SK-N-MC (cell line): ENCODE measurements at regions not wholly inside any gene's neighbourhood (a gene's known extent, or its start where the extent isn't known, plus 50 kb on each side); places are given as distances from the start of the nearest gene placed in this dataset.

Source experiments
- DNase-seq: peaks from one replicate; pipeline ENCODE4 v3.0.0-alpha.2; 2011; ENCODE audit warnings: low read depth, low spot score
- H3K27ac ChIP-seq: fragments of 200-600 bp; sonication (generic); 2 replicates; pipeline ENCODE4 v1.5.1; 2016; ENCODE audit warnings: mixed run types
- H3K36me3 ChIP-seq: fragments of 200-600 bp; sonication (generic); 2 replicates; pipeline ENCODE4 v1.6.1; 2017; ENCODE audit warnings: antibody characterized with exemption, low read length, mixed read lengths; ENCODE audit not compliant: insufficient read depth
- H3K4me3 ChIP-seq: fragments of 200-600 bp; sonication (generic); 2 replicates; pipeline ENCODE4 v1.5.1; 2016
- H3K9ac ChIP-seq: fragments of 200-600 bp; sonication (generic); 2 replicates; pipeline ENCODE4 v1.8.0; 2017; ENCODE audit warnings: mixed run types, mixed read lengths; ENCODE audit not compliant: insufficient read length
- H3K9me3 ChIP-seq: fragments of 200-600 bp; sonication (generic); 2 replicates; pipeline ENCODE4 v1.6.1; 2017; ENCODE audit warnings: low read depth, mild to moderate bottlenecking, antibody characterized with exemption, low read length, moderate library complexity, mixed read lengths
- EZH2 ChIP-seq: fragments of 200-600 bp; sonication (generic); IDR thresholded peaks from one replicate; pipeline ENCODE4 v1.6.1; 2017; ENCODE audit warnings: antibody characterized with exemption
- FOXP2 ChIP-seq: optimal IDR thresholded peaks from 2 replicates; pipeline ENCODE3; 2011; ENCODE audit warnings: mild to moderate bottlenecking, moderate library complexity; ENCODE audit not compliant: insufficient read depth; ENCODE audit errors: extremely low read length, control extremely low read depth
- POLR2AphosphoS5 ChIP-seq: IDR thresholded peaks from 2 replicates; pipeline ENCODE4 v1.6.1; 2012; ENCODE audit warnings: mild to moderate bottlenecking, low read depth, low read length, borderline replicate concordance

GRCh38 chr15:69958496-69959084 lies 139.1 kb downstream of the TLE3 start:
- Histone ChIP-seq H3K36me3 (no peaks in the 10 kb centered on the region), H3K9ac (no peak overlapping the region), H3K4me3 (no peak overlapping the region), H3K9me3 (no peaks in the 10 kb centered on the region), H3K27ac (no peak overlapping the region)
- TF ChIP-seq POLR2AphosphoS5 (no peak), FOXP2 (no peak), EZH2 (no peak)
- DNase-seq = no peak

- no peak for DNase-seq
- Histone ChIP-seq H3K9me3 (no peaks in the 10 kb centered on the region), H3K36me3 (no peaks in the 10 kb centered on the region), H3K27ac (no peak overlapping the region), H3K9ac (no peak overlapping the region), H3K4me3 (no peak overlapping the region)
- TF ChIP-seq EZH2 = no peak
- TF ChIP-seq FOXP2 = no peak
- TF ChIP-seq POLR2AphosphoS5 = no peak
Measured at GRCh38 chr15:69962561-69962960, 135.2 kb downstream of the TLE3 start.

GRCh38 chr15:69963385-69963784 lies 134.3 kb downstream of the TLE3 start:
- TF ChIP-seq POLR2AphosphoS5 (no peak), EZH2 (no peak), FOXP2 (no peak)
- no peaks in the 10 kb centered on the region for H3K36me3 ChIP-seq

GRCh38 chr15:69971771-69972170 lies 125.9 kb downstream of the TLE3 start:
- Histone ChIP-seq H3K27ac (no peak overlapping the region), H3K9me3 (no peaks in the 10 kb centered on the region), H3K36me3 (no peaks in the 10 kb centered on the region), H3K4me3 (no peak overlapping the region), H3K9ac (no peak overlapping the region)
- TF ChIP-seq FOXP2 (no peak), EZH2 (no peak), POLR2AphosphoS5 (no peak)
- no peak for DNase-seq

More at GRCh38 chr15:69963385-69963784, 134.3 kb downstream of the TLE3 start:
- H3K4me3 ChIP-seq = no peak overlapping the region
- H3K9ac ChIP-seq = no peak overlapping the region
- H3K27ac ChIP-seq = no peak overlapping the region
- no peaks in the 10 kb centered on the region for H3K9me3 ChIP-seq
- no peak for DNase-seq

- Histone ChIP-seq H3K4me3 (no peak overlapping the region), H3K9ac (no peak overlapping the region), H3K36me3 (no peaks in the 10 kb centered on the region), H3K27ac (no peak overlapping the region), H3K9me3 (no peaks in the 10 kb centered on the region)
- no peak for TF ChIP-seq EZH2
- no peak for DNase-seq
Measured at GRCh38 chr15:69972436-69972835, 125.3 kb downstream of the TLE3 start.

- Histone ChIP-seq H3K36me3 (no peaks in the 10 kb centered on the region), H3K27ac (no peak overlapping the region), H3K9me3 (no peaks in the 10 kb centered on the region), H3K4me3 (no peak overlapping the region), H3K9ac (no peak overlapping the region)
- DNase-seq = no peak
- TF ChIP-seq FOXP2 = no peak
- no peak for TF ChIP-seq POLR2AphosphoS5
- TF ChIP-seq EZH2 = no peak
Measured at GRCh38 chr15:69973102-69973714, 124.5 kb downstream of the TLE3 start.

- Histone ChIP-seq H3K9ac (no peak overlapping the region), H3K9me3 (no peaks in the 10 kb centered on the region), H3K27ac (no peak overlapping the region), H3K36me3 (no peaks in the 10 kb centered on the region), H3K4me3 (no peak overlapping the region)
- TF ChIP-seq FOXP2 = no peak
- no peak for DNase-seq
Measured at GRCh38 chr15:69973880-69974279, 123.8 kb downstream of the TLE3 start.

- Histone ChIP-seq H3K27ac (no peak overlapping the region), H3K4me3 (no peak overlapping the region), H3K36me3 (no peaks in the 10 kb centered on the region), H3K9ac (no peak overlapping the region), H3K9me3 (no peaks in the 10 kb centered on the region)
- TF ChIP-seq EZH2 = no peak
- no peak for TF ChIP-seq POLR2AphosphoS5
- TF ChIP-seq FOXP2 = no peak
- DNase-seq = no peak
Measured at GRCh38 chr15:69974321-69974720, 123.4 kb downstream of the TLE3 start.
